Parathyroid adenoma (tissue), 2 donors: ENCODE measurements at regions not wholly inside any gene's neighbourhood (a gene's known extent, or its start where the extent isn't known, plus 50 kb on each side); places are given as distances from the start of the nearest gene placed in this dataset.

Source experiments
- H2AFZ ChIP-seq: fragments of 300-600 bp; sonication (generic); one replicate; pipeline ENCODE4 v1.7.0; 2017; ENCODE audit warnings: antibody characterized with exemption, mild to moderate bottlenecking
- H3K27ac ChIP-seq: fragments of 300-600 bp; sonication (generic); one replicate; pipeline ENCODE4 v1.7.0; 2017
- H3K27me3 ChIP-seq: fragments of 300-600 bp; sonication (generic); one replicate; pipeline ENCODE4 v1.7.0; 2017; ENCODE audit warnings: low read length; ENCODE audit not compliant: control insufficient read depth, insufficient read depth
- H3K36me3 ChIP-seq: fragments of 300-600 bp; sonication (generic); one replicate; pipeline ENCODE4 v1.7.0; 2017; ENCODE audit warnings: low read length; ENCODE audit not compliant: control insufficient read depth, insufficient read depth
- H3K4me1 ChIP-seq: fragments of 300-600 bp; sonication (generic); one replicate; pipeline ENCODE4 v1.7.0; 2017; ENCODE audit warnings: control low read depth
- H3K4me2 ChIP-seq: fragments of 300-600 bp; sonication (generic); one replicate; pipeline ENCODE4 v1.7.0; 2017; ENCODE audit warnings: low read length
- H3K4me3 ChIP-seq: fragments of 300-600 bp; sonication (generic); one replicate; pipeline ENCODE4 v1.7.0; 2017; ENCODE audit warnings: low read depth, low read length
- H3K79me2 ChIP-seq: fragments of 300-600 bp; sonication (generic); one replicate; pipeline ENCODE4 v1.7.0; 2017; ENCODE audit warnings: control low read depth
- H3K9ac ChIP-seq: fragments of 300-600 bp; sonication (generic); one replicate; pipeline ENCODE4 v1.7.0; 2017; ENCODE audit warnings: mild to moderate bottlenecking
- H3K9me3 ChIP-seq: fragments of 300-600 bp; sonication (generic); one replicate; pipeline ENCODE4 v1.7.0; 2017; ENCODE audit warnings: low read length; ENCODE audit not compliant: control insufficient read depth
- TF ChIP-seq, protein P1 (sequence below): fragments of 300-600 bp; sonication (generic); IDR thresholded peaks from one replicate; pipeline ENCODE4 v1.7.0; 2017; ENCODE audit warnings: antibody characterized with exemption, mild to moderate bottlenecking
- donor health status: primary hyperparathyroidism.

DNA sequence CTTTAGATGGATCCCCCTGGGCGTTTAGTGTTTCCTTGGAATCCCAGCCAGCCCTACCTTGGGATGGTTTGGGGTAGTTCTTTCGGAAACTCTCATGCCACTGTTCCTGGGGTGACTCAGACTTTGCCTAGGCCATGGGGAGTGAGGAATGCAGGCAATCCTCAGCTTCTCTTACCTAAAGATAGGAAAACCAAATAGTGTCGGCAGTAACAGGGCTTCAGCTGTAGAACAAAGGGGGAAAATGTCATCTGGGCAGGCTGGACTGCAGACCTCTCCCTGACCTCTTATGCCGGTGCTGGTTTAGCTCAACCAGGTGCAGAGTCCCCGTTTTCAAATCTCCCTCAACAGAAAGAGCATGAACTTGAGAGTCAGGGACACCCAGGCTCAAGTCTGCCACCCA is 252.1 kb downstream of the TSN start:
- Histone ChIP-seq H3K4me1 (no peaks in the 10 kb centered on the region), H3K27ac (no peak overlapping the region), H3K79me2 (no peaks in the 10 kb centered on the region), H3K9me3 (no peaks in the 10 kb centered on the region), H3K4me2 (no peak overlapping the region), H2AFZ (no peak overlapping the region), H3K4me3 (no peak overlapping the region), H3K9ac (no peak overlapping the region), H3K27me3 (no peaks in the 10 kb centered on the region), H3K36me3 (no peaks in the 10 kb centered on the region)
- TF ChIP-seq, protein P1, sequence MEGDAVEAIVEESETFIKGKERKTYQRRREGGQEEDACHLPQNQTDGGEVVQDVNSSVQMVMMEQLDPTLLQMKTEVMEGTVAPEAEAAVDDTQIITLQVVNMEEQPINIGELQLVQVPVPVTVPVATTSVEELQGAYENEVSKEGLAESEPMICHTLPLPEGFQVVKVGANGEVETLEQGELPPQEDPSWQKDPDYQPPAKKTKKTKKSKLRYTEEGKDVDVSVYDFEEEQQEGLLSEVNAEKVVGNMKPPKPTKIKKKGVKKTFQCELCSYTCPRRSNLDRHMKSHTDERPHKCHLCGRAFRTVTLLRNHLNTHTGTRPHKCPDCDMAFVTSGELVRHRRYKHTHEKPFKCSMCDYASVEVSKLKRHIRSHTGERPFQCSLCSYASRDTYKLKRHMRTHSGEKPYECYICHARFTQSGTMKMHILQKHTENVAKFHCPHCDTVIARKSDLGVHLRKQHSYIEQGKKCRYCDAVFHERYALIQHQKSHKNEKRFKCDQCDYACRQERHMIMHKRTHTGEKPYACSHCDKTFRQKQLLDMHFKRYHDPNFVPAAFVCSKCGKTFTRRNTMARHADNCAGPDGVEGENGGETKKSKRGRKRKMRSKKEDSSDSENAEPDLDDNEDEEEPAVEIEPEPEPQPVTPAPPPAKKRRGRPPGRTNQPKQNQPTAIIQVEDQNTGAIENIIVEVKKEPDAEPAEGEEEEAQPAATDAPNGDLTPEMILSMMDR = no peak

DNA sequence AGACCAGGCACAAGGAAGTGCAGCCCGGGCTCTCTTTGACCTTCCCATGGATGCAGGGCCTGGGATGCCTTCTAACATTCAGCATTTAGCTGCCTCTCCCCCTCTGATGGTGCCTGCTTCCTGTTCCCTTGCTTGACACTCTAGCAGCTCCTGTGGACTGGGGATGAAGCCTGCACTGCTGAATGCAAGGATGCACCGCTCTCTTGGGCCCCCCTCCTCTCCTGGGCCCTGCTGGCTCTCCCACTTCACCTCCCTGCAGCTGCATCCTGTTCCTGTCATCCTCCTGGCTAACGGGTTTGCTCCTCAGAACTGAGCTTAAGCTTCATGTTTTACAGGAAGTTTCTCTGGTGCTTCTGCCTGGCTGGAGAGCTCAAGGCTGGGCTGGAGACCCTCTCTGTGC is 254.1 kb downstream of the TSN start:
- Histone ChIP-seq H3K4me1 (no peaks in the 10 kb centered on the region), H3K9me3 (no peaks in the 10 kb centered on the region), H3K4me3 (no peak overlapping the region), H3K27ac (no peak overlapping the region), H3K36me3 (no peaks in the 10 kb centered on the region), H3K79me2 (no peaks in the 10 kb centered on the region), H3K4me2 (no peak overlapping the region), H3K27me3 (no peaks in the 10 kb centered on the region), H2AFZ (no peak overlapping the region), H3K9ac (no peak overlapping the region)
- TF ChIP-seq, protein P1 = no peak

DNA sequence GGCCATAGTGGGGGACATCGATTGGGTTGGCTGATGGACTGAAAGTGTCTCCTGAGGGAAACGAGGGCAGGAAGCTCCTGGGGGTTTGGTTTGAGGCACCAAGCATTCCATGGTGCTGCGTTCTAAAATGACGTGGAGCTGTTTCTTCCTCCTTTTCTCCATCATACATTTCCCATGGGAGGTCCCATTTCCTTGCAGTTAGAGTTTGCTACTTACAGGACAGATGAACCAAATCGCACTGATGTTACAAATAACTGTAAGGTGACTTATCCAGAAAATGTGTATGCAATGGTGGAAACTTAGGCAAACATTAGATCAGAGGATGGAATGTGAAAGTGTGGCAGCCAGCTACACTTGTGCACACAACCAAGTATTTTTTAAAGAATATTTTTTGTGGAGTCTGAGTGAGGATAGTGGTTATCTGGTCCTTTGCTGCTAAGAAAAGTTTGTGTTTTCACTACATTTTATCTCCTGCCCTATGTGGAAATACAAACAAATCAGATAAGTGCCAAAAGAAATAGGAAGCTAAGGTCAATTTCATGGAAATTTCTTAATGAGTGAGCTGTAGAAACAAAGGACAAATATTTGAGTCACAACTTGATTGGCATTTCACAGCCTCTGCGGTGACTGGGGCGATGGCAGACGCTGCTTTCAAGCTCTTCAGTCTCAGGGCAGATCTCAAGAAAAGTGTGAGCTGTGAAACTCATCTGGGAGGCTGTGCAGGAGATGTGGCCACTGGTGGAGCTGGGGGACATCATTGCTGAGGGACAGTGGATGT is 256.2 kb downstream of the TSN start:
- Histone ChIP-seq H3K27ac (no peak overlapping the region), H3K4me3 (no peak overlapping the region)
- TF ChIP-seq, protein P1 = no peak

DNA sequence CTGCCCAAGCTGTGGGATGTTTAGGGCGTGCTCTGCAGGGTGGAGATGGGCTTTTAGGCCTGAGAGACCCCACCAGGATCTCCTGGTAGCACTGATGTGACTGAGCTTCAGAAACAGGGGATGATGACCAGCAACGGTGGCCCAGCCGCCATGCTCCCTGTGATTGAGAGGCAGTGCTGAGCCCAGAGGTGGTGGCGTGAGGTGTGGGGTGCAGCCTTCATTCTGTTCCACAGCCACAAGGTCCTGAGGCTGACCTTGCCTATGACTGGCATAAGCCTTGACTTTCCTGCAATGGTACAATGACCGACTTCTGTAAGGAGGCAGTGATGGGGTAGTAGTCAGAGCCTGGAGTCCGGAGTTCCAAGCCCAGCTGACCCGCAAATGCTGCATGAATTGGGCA is 263.3 kb downstream of the TSN start:
- Histone ChIP-seq H3K27me3 (no peaks in the 10 kb centered on the region), H3K4me2 (no peak overlapping the region), H3K9ac (no peak overlapping the region), H3K36me3 (no peaks in the 10 kb centered on the region), H3K4me3 (no peak overlapping the region), H2AFZ (no peak overlapping the region), H3K9me3 (no peaks in the 10 kb centered on the region), H3K27ac (no peak overlapping the region), H3K79me2 (no peaks in the 10 kb centered on the region), H3K4me1 (no peaks in the 10 kb centered on the region)
- TF ChIP-seq, protein P1 = no peak

More for the DNA sequence above, 256.2 kb downstream of the TSN start:
- no peak overlapping the region for H3K9ac ChIP-seq
- H3K27me3 ChIP-seq = no peaks in the 10 kb centered on the region
- no peaks in the 10 kb centered on the region for H3K4me1 ChIP-seq
- H2AFZ ChIP-seq = no peak overlapping the region
- no peak overlapping the region for H3K4me2 ChIP-seq
- H3K9me3 ChIP-seq = no peaks in the 10 kb centered on the region
- H3K36me3 ChIP-seq = no peaks in the 10 kb centered on the region
- H3K79me2 ChIP-seq = no peaks in the 10 kb centered on the region

DNA sequence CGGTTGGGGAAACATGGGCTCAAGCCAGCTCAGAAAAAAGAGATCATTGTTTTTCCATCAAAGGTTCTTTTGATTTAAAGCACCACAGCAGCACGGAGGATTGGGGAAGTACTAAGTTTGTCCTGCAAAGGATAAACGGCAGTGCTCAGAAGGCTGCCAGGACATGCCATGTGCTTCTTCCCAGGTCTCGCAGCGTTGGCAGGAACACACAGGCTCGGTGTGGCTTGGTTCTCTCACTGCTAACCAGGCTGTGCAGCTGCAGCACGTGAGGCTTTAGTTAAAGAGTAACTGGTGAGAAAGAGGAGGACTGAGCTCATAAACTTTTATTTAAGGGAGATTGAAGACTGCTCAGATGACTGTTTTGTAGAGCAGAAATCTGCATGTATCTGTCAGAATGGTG is 264.3 kb downstream of the TSN start:
- no peak overlapping the region for H3K4me2 ChIP-seq
- H3K9me3 ChIP-seq = no peaks in the 10 kb centered on the region
- no peak overlapping the region for H3K4me3 ChIP-seq
- no peaks in the 10 kb centered on the region for H3K36me3 ChIP-seq
- H3K27me3 ChIP-seq = no peaks in the 10 kb centered on the region
- H3K79me2 ChIP-seq = no peaks in the 10 kb centered on the region
- H3K9ac ChIP-seq = no peak overlapping the region
- TF ChIP-seq, protein P1 = no peak
- no peak overlapping the region for H2AFZ ChIP-seq
- no peak overlapping the region for H3K27ac ChIP-seq
- no peaks in the 10 kb centered on the region for H3K4me1 ChIP-seq
